ENCODE measurements at regions not wholly inside any gene's neighbourhood (a gene's known extent, or its start where the extent isn't known, plus 50 kb on each side); places are given as distances from the start of the nearest gene placed in this dataset.
"Not testable (repeated sequence)": the region's sequence is repeated elsewhere in the genome, so short reads cannot be mapped to it uniquely, and the experiment has no call there.

GRCh38 chr16:29604631-29605549 lies 58.2 kb upstream of the SPN start (continued):
- TF ChIP-seq PATZ1 (CRISPR knock-in tag; IDR thresholded peaks at IDR 0.05) = peak; percentile 56
- 0 out of 2 replicates have a peak, but pooled peaks have one; percentile 11 for TF ChIP-seq ZNF891 (CRISPR knock-in tag; IDR thresholded peaks at IDR 0.05)
- TF ChIP-seq BCL6 (CRISPR knock-in tag; IDR thresholded peaks at IDR 0.05) = peak; percentile 47
- TF ChIP-seq GATAD2A (CRISPR knock-in tag; IDR thresholded peaks at IDR 0.05) = 0 out of 2 replicates have a peak, but pooled peaks have one; percentile 25
- TF ChIP-seq ZNF124 (CRISPR knock-in tag; IDR thresholded peaks at IDR 0.05) = 0 out of 2 replicates have a peak, but pooled peaks have one; percentile 50
- 0 out of 4 replicates have a peak, but pooled peaks of 1 of the 2 experiments have one; percentile 14 for TF ChIP-seq HMGXB4 (CRISPR knock-in tag; IDR thresholded peaks at IDR 0.05; ENCODE audit: borderline replicate concordance in 1 of 2, low read depth in 1 of 2)
- TF ChIP-seq ZBTB38 (CRISPR knock-in tag; IDR thresholded peaks at IDR 0.05) = 0 out of 2 replicates have a peak, but pooled peaks have one; percentile 23
- peak; percentile 52 for TF ChIP-seq KAT8 (CRISPR knock-in tag; IDR thresholded peaks at IDR 0.05)
- peak; percentile 64 to 65; a peak in 2 of 4 replicates for TF ChIP-seq NR2F1 (CRISPR knock-in tag; IDR thresholded peaks at IDR 0.05)
- 0 out of 2 replicates have a peak, but pooled peaks have one; percentile 43 for TF ChIP-seq ZSCAN29 (CRISPR knock-in tag; conservative IDR thresholded peaks at IDR 0.05)
- TF ChIP-seq FOXA1 (IDR thresholded peaks at IDR 0.05) = not testable (repeated sequence)
- TF ChIP-seq FOXA1 (CRISPR knock-in tag; IDR thresholded peaks at IDR 0.05) = 0 out of 2 replicates have a peak, but pooled peaks have one; percentile 3
- peak; percentile 66 for TF ChIP-seq ZNF687 (CRISPR knock-in tag; IDR thresholded peaks at IDR 0.05)
- TF ChIP-seq ARID5B (CRISPR knock-in tag; IDR thresholded peaks at IDR 0.05) = peak; percentile 55
- TF ChIP-seq HDAC2 (CRISPR knock-in tag; IDR thresholded peaks at IDR 0.05) = peak; percentile 29; the same call in 1 of the 2 replicates
- TF ChIP-seq NCOA2 (CRISPR knock-in tag; IDR thresholded peaks at IDR 0.05) = peak; percentile 31; the same call in 1 of the 2 replicates

Data from HepG2 (cell line).